ENCODE measurements at regions not wholly inside any gene's neighbourhood (a gene's known extent, or its start where the extent isn't known, plus 50 kb on each side); places are given as distances from the start of the nearest gene placed in this dataset.

GRCh38 chr16:59729613-59730012 is 995.5 kb upstream of the GOT2 start:
- no peak for DNase-seq (ENCODE audit: low read depth in 2 of 2)

DNA sequence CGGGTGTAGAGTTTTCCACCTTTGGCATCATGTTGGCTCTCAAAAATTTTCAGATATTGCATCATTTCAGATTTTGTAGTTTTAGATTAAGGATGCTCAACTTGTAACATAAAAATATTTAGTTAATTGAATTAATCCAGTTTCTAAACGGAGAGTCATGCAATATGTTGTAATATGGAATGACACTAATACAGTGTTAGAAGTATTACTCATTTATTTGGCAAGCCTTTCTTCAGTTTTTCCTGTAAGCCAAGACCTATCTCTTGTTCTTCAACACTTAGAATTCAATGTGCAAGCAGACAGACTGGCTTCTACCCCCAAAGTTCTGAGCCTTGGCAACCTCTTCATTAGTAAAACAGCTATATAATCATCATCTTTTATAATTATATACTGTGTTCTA is 985.0 kb upstream of the GOT2 start:
- no peak for DNase-seq (ENCODE audit: low read depth in 2 of 2)

- DNase-seq (ENCODE audit: low read depth in 2 of 2) = no peak
Measured at GRCh38 chr16:59707436-59708226, 973.5 kb upstream of the GOT2 start.

DNA sequence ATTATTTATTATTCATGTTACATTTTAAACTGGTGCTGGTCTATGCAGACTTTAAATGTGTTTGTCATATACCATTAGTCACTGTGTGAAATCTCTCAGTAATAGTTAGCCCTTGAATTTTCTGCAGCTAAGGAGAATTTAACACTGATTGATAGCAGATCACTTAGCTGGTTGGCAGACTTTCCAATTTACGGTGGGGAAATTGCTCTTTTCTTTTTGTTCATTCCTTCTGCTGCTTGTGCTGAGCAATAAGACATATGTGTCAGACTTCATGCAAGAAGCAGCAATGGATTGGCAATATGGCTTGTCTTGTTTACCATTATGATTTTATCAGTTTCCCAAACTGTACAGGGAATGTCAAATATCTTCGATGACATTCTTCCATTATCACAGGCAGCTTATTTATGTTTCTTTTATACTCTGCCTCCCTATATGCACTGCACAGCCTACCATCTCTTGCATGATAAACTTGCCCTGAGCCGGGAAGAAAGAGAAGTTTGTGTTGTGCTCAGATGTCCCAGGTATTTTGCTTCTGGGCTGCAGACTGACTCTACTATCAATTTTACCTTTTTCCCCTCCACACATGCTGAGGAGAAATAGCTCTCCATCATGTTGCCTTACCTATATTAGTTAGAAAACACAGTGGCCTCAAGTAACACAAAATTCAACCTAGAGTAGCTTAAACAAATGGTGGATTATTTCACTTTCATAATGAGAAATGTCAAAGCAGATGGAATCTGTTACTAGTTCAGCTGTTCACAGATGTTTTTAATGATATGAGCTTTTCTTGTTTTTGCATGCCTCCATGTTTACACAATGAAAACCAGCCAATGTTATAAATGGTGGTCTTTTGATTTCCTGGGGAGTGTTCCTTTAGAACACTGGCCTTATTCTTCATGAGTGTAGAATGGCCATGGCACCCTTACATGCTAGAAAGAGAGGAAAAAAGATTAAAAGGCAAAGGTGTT is 968.1 kb upstream of the GOT2 start:
- no peak for DNase-seq (ENCODE audit: low read depth in 2 of 2)

DNA sequence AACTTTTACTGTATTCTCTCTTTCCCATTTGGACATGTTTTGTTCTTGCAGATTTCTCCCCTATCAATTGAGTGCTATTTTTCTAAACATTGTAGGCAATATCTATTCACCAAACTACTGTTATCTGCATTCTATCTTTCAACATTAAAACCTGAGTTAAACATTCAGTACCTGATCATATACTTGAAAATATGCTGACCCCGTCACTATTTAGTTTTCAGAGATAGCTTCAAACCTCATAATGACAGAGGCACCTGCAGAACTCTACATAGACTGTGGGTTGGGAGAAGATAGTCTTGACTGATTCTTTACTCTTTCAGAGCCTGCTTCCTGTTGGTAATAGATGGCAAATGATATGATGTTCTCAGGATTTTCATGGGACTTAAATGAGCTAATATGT is 965.7 kb upstream of the GOT2 start:
- DNase-seq (ENCODE audit: low read depth in 2 of 2) = no peak

DNA sequence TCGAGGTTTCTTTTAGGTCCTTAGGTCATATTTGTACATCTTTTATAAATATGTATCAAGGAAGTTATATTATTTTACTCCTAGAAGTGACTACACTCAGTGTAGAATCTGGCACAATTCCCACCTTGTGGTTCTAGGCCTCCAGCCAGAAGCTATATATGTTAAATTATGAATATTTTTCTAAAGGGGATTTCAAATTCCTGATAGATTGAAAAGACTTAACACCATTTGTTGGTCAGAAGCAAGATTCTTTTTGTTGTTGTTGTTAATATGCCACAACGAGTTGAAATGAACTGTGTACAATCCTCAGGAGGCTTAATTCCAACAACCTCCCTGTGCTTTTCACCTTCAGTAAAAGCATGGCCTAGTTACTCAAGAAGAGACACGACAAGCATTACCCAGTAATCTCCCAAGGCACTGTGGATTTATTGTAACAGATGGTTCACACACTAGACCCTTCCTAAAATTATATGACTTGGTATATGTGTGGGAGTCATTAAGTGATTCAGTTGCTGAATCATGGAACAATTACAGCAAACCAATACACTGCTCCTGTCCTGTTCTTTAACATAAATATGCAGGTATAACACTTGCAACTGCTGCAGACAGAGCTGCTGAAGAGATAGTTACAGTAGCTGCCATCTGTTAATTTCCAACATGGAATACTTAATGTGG is 964.4 kb upstream of the GOT2 start:
- DNase-seq (ENCODE audit: low read depth in 2 of 2) = no peak

DNA sequence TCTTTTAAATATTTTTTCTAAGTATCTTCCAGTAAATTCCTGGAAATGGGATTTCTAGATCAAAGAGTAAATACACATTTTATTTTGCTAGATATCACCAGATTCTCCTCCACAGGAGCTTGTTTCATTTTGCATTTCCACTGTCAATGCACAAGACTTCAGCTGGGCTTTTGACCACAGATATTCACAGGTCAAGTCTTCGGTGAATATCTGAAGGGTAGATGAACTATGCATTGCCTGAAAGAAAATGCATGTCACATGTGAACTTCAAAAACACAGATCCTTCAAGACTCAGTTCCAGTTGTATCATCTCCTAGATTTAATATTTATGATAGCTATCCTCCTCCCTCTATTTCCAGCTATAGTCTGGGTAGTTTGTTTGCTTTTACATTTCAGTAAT is 963.6 kb upstream of the GOT2 start:
- DNase-seq (ENCODE audit: low read depth in 2 of 2) = no peak

- no peak for DNase-seq (ENCODE audit: low read depth in 2 of 2)
Measured at GRCh38 chr16:59697236-59697635, 963.1 kb upstream of the GOT2 start.

- no peak for DNase-seq (ENCODE audit: low read depth in 2 of 2)
Measured at GRCh38 chr16:59696495-59696894, 962.4 kb upstream of the GOT2 start.

DNA sequence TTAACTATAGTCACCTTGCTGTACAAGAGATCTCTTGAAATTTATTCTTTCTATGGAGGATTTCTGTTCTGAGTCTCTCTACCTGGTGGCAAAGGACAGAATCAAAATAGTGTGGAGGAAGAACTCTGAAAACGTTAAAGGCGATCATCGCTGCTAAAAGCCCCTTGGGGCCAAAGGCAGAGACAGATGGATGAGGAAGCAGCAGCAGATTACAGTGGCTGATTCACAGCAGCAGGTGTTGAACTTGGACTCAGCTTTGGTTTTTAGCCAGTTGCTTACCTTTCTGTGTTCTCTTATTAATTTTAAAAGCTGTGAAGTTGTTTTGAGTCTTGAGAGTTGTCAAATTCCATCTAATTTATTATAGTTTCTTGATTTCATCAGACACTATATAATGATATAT is 956.1 kb upstream of the GOT2 start:
- no peak for DNase-seq (ENCODE audit: low read depth in 2 of 2)

- no peak for DNase-seq (ENCODE audit: low read depth in 2 of 2)
Measured at GRCh38 chr16:59688006-59688405, 953.9 kb upstream of the GOT2 start.

DNA sequence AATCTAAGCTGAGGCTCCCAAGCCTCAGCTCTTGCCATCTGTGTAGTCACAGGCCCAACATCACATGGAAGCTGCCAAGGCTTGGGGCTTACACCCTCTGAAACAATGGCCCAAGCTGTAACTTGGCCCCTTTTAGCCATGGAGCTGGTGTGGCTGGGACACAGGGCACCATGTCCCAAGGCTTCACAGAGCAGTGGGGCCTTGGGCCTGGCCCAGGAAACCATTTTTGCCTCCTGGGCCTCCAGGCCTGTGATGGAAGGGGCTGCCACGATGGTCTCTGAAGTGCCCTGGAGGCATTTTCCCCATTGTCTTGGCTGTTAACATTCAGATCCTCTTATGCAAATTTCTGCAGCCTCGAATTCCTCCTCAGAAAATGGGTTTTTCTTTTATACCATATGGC is 952.3 kb upstream of the GOT2 start:
- DNase-seq (ENCODE audit: low read depth in 2 of 2) = no peak

DNA sequence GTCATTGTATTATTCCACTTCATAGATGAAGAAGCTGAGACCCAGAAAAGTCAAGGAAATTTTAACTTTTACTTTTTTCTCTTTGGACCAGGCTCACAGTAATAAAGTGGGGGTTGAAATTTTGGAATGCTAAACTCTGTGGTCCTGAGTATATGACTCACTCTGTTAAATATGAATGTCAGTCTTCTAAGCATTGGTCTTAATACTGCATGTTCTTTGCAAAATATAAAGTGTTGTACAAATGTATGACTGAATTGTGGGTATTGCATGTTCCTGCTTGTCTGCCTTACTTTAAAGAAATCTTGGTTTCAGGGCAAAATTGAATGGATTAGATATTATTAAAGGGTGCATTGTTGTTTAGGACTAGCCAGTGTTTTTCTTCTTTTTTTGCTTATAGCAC is 950.8 kb upstream of the GOT2 start:
- DNase-seq (ENCODE audit: low read depth in 2 of 2) = no peak

DNA sequence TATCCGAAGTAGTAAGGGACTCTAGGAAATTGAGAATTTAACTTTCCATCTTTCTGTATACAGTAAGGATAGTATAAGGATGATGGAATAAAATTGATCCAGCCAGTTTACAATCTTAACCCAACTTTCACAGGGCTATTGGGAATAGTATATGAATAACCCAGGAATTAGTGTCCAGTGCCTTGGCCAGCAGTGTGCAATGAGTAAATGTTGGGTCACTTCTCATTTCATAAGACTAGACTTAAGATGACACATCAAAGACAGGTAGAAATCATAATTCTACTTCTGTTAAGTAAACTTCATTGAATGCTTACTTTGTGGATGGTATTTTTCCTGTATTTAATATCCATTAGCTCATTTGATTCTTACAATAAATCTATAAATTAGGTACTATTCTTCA is 949.6 kb upstream of the GOT2 start:
- no peak for DNase-seq (ENCODE audit: low read depth in 2 of 2)

- DNase-seq (ENCODE audit: low read depth in 2 of 2) = no peak
Measured at GRCh38 chr16:59665618-59666220, 931.6 kb upstream of the GOT2 start.

- DNase-seq (ENCODE audit: low read depth in 2 of 2) = no peak
Measured at GRCh38 chr16:59658572-59658971, 924.5 kb upstream of the GOT2 start.

GRCh38 chr16:59655031-59655430 is 920.9 kb upstream of the GOT2 start:
- DNase-seq (ENCODE audit: low read depth in 2 of 2) = no peak

- no peak for DNase-seq (ENCODE audit: low read depth in 2 of 2)
Measured at GRCh38 chr16:59654455-59654854, 920.3 kb upstream of the GOT2 start.

DNA sequence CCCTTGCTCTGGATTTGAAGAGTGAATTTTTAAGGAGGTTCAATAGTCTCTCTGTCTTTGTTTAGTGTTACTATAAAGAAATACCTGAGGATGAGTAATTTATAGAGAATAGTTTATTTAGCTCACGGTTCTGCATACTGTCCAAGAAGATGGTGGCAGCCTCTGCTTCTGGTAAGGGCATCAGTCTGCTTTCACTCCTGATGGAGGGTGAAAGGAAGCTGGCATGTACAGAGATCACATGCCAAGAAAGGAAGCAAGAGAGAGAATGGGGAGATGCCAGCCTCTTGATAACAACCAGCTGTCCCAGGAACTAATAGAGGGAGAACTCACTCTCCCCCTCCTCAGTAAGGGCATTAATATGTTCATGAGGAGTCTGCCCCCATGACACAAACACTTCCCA is 917.5 kb upstream of the GOT2 start:
- no peak for DNase-seq (ENCODE audit: low read depth in 2 of 2)

GRCh38 chr16:59645194-59645593 is 911.1 kb upstream of the GOT2 start:
- DNase-seq (ENCODE audit: low read depth in 2 of 2) = no peak

GRCh38 chr16:59635674-59636073 is 901.6 kb upstream of the GOT2 start:
- no peak for DNase-seq (ENCODE audit: low read depth in 2 of 2)

DNA sequence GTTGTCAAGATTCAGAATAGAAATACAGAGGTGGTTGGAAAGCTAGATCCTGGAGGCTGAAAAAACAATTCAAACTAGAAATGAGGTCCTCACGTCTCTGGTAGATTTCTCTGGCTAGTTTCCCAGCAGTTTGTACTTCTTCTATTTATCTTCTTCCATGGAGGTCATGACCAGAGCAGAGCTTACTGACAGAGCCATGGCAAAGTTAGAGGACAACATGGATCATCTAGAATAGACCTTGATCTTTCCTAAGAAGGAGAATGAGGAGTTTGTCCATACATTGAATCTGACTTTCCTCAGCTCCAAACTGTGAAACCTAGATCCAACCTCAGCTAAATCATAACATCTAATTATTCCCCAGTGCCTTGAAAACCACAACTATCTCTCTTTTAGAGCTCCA is 900.8 kb upstream of the GOT2 start:
- no peak for DNase-seq (ENCODE audit: low read depth in 2 of 2)
